A549 (cell line): ENCODE measurements at regions not wholly inside any gene's neighbourhood (a gene's known extent, or its start where the extent isn't known, plus 50 kb on each side); places are given as distances from the start of the nearest gene placed in this dataset.

ENCODE experiments used
- ATAC-seq, 2 experiments: fragments of 200-7000 bp in 1 of 2; fragments of >200 bp in 1 of 2; cut with Nextera tagmentation in 1 of 2; cut with Tn5 transposase in 1 of 2; 3 replicates each; pipeline versions ENCODE4 v1.8.0 to v1.9.1; 2018 to 2020; ENCODE audit warnings: mild to moderate bottlenecking in 1 of 2, moderate library complexity in 1 of 2
- CTCF ChIA-PET: fragments of 300-600 bp; sonication (Branson Sonifier 250); formaldehyde crosslinking; extraction: SDS; loops from one replicate; lab custom pipeline; 2021; ENCODE audit warnings: antibody characterized with exemption, inconsistent platforms; lab: Yijun Ruan, JAX
- POLR2A ChIA-PET: fragments of 350-600 bp; formaldehyde crosslinking; extraction: SDS; loops from one replicate; lab custom pipeline; 2021; ENCODE audit warnings: antibody characterized with exemption, inconsistent platforms; lab: Yijun Ruan, JAX
- DNase-seq, 2 experiments: peaks; one replicate each; pipeline versions ENCODE4 v3.0.0 to v3.0.0-alpha.2; 2011 to 2016; ENCODE audit warnings: low read depth in 1 of 2, low spot score in 1 of 2
- FAIRE-seq: peaks from 2 replicates; lab custom pipeline; 2011; peaks lifted over from hg19 to GRCh38; lab: Jason Lieb, UNC
- H3K27ac ChIP-seq, 2 experiments: fragments of >200 bp; sonication (Bioruptor Twin); formaldehyde crosslinking; 3 replicates each; pipeline ENCODE4 v1.5.1; 2016 to 2017
- H3K4me1 ChIP-seq: fragments of >200 bp; sonication (Bioruptor Twin); formaldehyde crosslinking; 3 replicates; pipeline ENCODE4 v1.6.1; 2016
- H3K4me2 ChIP-seq: fragments of >200 bp; sonication (Bioruptor Twin); formaldehyde crosslinking; 3 replicates; pipeline ENCODE4 v1.6.1; 2016
- H3K4me3 ChIP-seq: fragments of >200 bp; sonication (Bioruptor Twin); formaldehyde crosslinking; 3 replicates; pipeline ENCODE4 v1.5.1; 2016
- H3K9me3 ChIP-seq: fragments of >200 bp; sonication (Bioruptor Twin); formaldehyde crosslinking; 3 replicates; pipeline ENCODE4 v1.6.1; 2016
- CBX2 ChIP-seq: fragments of 200-600 bp; sonication (generic); IDR thresholded peaks from 2 replicates; pipeline ENCODE4 v1.6.1; 2016; ENCODE audit warnings: low read depth, mild to moderate bottlenecking, borderline replicate concordance
- CBX8 ChIP-seq: fragments of 200-600 bp; sonication (generic); IDR thresholded peaks from 2 replicates; pipeline ENCODE4 v1.6.1; 2016
- CHD2 ChIP-seq: fragments of 150-350 bp; IDR thresholded peaks from 2 replicates; pipeline ENCODE4 v1.6.1; 2014; ENCODE audit warnings: low read length; ENCODE audit not compliant: partially characterized antibody
- CHD4 ChIP-seq: fragments of 200-600 bp; sonication (generic); IDR thresholded peaks from 2 replicates; pipeline ENCODE4 v1.6.1; 2016; ENCODE audit warnings: antibody characterized with exemption, mild to moderate bottlenecking, borderline replicate concordance
- EHF ChIP-seq: fragments of 250-450 bp; sonication (Bioruptor Pico); IDR thresholded peaks from 2 replicates; pipeline ENCODE4 v1.5.0; 2020; ENCODE audit warnings: mild to moderate bottlenecking
- EHMT2 ChIP-seq: fragments of 200-600 bp; sonication (generic); IDR thresholded peaks from 2 replicates; pipeline ENCODE4 v1.6.1; 2016; ENCODE audit warnings: antibody characterized with exemption, low read depth, mild to moderate bottlenecking, moderate library complexity
- FOSL2 ChIP-seq, 2 experiments: fragments of 450-650 bp in 1 of 2; fragments of >200 bp in 1 of 2; sonication (Bioruptor Twin) in 1 of 2; formaldehyde crosslinking; IDR thresholded peaks; 2 replicates each; pipeline versions ENCODE4 v1.5.0 to v1.6.1; 2016 to 2020; ENCODE audit warnings: mild to moderate bottlenecking in 1 of 2, moderate library complexity in 1 of 2
- HDAC2 ChIP-seq: fragments of 200-600 bp; sonication (generic); IDR thresholded peaks from 2 replicates; pipeline ENCODE4 v1.6.1; 2016
- HOXA7 ChIP-seq: fragments of 250-450 bp; sonication (Bioruptor Pico); IDR thresholded peaks from 2 replicates; pipeline ENCODE4 v1.5.0; 2020; ENCODE audit warnings: mild to moderate bottlenecking, moderate library complexity
- JUN ChIP-seq, 2 experiments: fragments of >200 bp; sonication (Bioruptor Twin); formaldehyde crosslinking; IDR thresholded peaks; 2 replicates in 1 of 2; 3 replicates in 1 of 2; pipeline ENCODE4 v1.6.1; 2016 to 2017
- KDM1A ChIP-seq: fragments of 200-600 bp; sonication (generic); IDR thresholded peaks from 2 replicates; pipeline ENCODE4 v1.6.1; 2016; ENCODE audit warnings: low read depth, mild to moderate bottlenecking
- KDM5A ChIP-seq: fragments of 200-600 bp; sonication (generic); IDR thresholded peaks from 2 replicates; pipeline ENCODE4 v1.6.1; 2016; ENCODE audit warnings: antibody characterized with exemption, mild to moderate bottlenecking
- MAZ ChIP-seq: fragments of 150-350 bp; IDR thresholded peaks from 2 replicates; pipeline ENCODE4 v1.6.1; 2014; ENCODE audit warnings: antibody characterized with exemption, low read depth, low read length, borderline replicate concordance
- NPAS2 ChIP-seq: fragments of 250-450 bp; sonication (Bioruptor Pico); IDR thresholded peaks from 2 replicates; pipeline ENCODE4 v1.8.0; 2022; ENCODE audit warnings: mild to moderate bottlenecking, moderate library complexity, borderline replicate concordance
- POLR2AphosphoS2 ChIP-seq: conservative IDR thresholded peaks from 2 replicates; pipeline ENCODE4 v1.6.1; 2012; ENCODE audit warnings: low read length, improper control_type of control experiment, inconsistent platforms
- RAD21 ChIP-seq, 2 experiments: fragments of >200 bp in 1 of 2; sonication (Bioruptor Twin) in 1 of 2; formaldehyde crosslinking in 1 of 2; IDR thresholded peaks in 1 of 2; conservative IDR thresholded peaks in 1 of 2; 2 replicates in 1 of 2; 3 replicates in 1 of 2; pipeline ENCODE4 v1.6.1; 2012 to 2018; ENCODE audit warnings: inconsistent platforms in 1 of 2
- RARB ChIP-seq: fragments of 250-450 bp; sonication (Bioruptor Pico); IDR thresholded peaks from 2 replicates; pipeline ENCODE4 v1.8.0; 2021; ENCODE audit warnings: mild to moderate bottlenecking, moderate library complexity
- RCOR1 ChIP-seq: fragments of 150-350 bp; IDR thresholded peaks from 2 replicates; pipeline ENCODE4 v1.6.1; 2014; ENCODE audit warnings: antibody characterized with exemption, low read length, low read depth
- RFX5 ChIP-seq: fragments of 450-650 bp; IDR thresholded peaks from 2 replicates; pipeline ENCODE4 v1.7.1; 2014; ENCODE audit warnings: antibody characterized with exemption, mild to moderate bottlenecking, moderate library complexity
- SMC3 ChIP-seq: fragments of >200 bp; sonication (Bioruptor Twin); formaldehyde crosslinking; IDR thresholded peaks from 3 replicates; pipeline ENCODE4 v1.6.1; 2018; ENCODE audit warnings: inconsistent platforms
- TFCP2L1 ChIP-seq: fragments of 250-450 bp; sonication (Bioruptor Pico); IDR thresholded peaks from 2 replicates; pipeline ENCODE4 v1.5.0; 2021; ENCODE audit warnings: mild to moderate bottlenecking
- ZC3H11A ChIP-seq: fragments of 450-650 bp; IDR thresholded peaks from 2 replicates; pipeline ENCODE4 v1.6.1; 2014; ENCODE audit warnings: antibody characterized with exemption, mild to moderate bottlenecking
- ZFP36 ChIP-seq: fragments of 450-650 bp; IDR thresholded peaks from 2 replicates; pipeline ENCODE4 v1.6.1; 2014; ENCODE audit warnings: borderline replicate concordance; ENCODE audit not compliant: partially characterized antibody
- ZSCAN20 ChIP-seq: fragments of 250-450 bp; sonication (Bioruptor Pico); IDR thresholded peaks from 2 replicates; pipeline ENCODE4 v1.8.0; 2022; ENCODE audit warnings: mild to moderate bottlenecking, moderate library complexity
- WGBS: methylation state at CpG from one replicate; pipeline ENCODE4 v1.1.6; 2017; ENCODE audit errors: missing lambda C conversion rate; 5-methylcytosine and 5-hydroxymethylcytosine counted together
- TF ChIP-seq, protein P1 (sequence below): fragments of >200 bp; sonication (Bioruptor Twin); formaldehyde crosslinking; IDR thresholded peaks from 2 replicates; pipeline ENCODE4 v1.6.1; 2016
- TF ChIP-seq, protein P2 (sequence below): fragments of >200 bp; sonication (Bioruptor Twin); formaldehyde crosslinking; IDR thresholded peaks from 3 replicates; pipeline ENCODE4 v1.6.1; 2016
- TF ChIP-seq, protein P3 (sequence below): fragments of 450-650 bp; IDR thresholded peaks from 2 replicates; pipeline ENCODE4 v1.6.1; 2014; ENCODE audit warnings: antibody characterized with exemption

DNA sequence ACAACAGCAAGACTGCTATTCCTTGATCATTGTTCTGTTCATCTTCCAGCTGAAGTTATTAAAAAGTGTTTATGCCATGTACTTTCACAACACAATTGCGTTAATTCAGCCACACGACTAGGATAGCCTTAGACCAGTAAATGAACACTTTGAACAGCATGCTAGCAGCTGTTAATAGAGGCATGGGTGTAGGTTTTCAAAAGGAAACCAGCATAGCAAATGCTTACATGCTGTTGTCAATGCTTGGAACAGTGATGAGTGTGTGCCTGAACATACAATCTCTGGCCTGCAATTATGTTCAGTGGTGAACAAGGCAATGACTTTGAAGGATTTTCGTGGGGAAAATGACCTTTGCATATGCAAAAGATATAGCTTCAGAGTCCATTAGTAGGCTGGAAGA lies 127.4 kb upstream of the RBM19 start:
- no peak for DNase-seq
- CTCF ChIA-PET, result interaction anchor here (0.6 kb wide), 1 partner anchor 257 kb away, joined by 3 read pairs; no protein-coding TSS in a partner anchor
- 1% methylated on average over 3 of the region's 3 CpGs for WGBS
- Histone ChIP-seq H3K4me2 (no peak overlapping the region), H3K4me1 (no peaks in the 10 kb centered on the region), H3K4me3 (no peak overlapping the region)
- POLR2A ChIA-PET, result no interaction called here
- no peak for TF ChIP-seq JUN (IDR thresholded peaks at IDR 0.05)
- TF ChIP-seq HDAC2, result no peak
- TF ChIP-seq EHF (CRISPR knock-in tag), result no peak
- TF ChIP-seq RCOR1, result no peak
- TF ChIP-seq RFX5, result no peak
- TF ChIP-seq CBX2, result no peak
- TF ChIP-seq KDM1A, result no peak
- TF ChIP-seq ZFP36, result no peak
- no peak for TF ChIP-seq ZSCAN20
- no peak for TF ChIP-seq CHD4
- TF ChIP-seq HOXA7, result no peak
- TF ChIP-seq POLR2AphosphoS2, result no peak
- TF ChIP-seq, protein P1, sequence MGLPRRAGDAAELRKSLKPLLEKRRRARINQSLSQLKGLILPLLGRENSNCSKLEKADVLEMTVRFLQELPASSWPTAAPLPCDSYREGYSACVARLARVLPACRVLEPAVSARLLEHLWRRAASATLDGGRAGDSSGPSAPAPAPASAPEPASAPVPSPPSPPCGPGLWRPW, result no peak
- TF ChIP-seq MAZ, result no peak
- no peak for TF ChIP-seq SMC3
- no peak for TF ChIP-seq CHD2
- TF ChIP-seq ZC3H11A, result no peak
- no peak for TF ChIP-seq KDM5A
- no peak for TF ChIP-seq CBX8
- TF ChIP-seq, protein P2, sequence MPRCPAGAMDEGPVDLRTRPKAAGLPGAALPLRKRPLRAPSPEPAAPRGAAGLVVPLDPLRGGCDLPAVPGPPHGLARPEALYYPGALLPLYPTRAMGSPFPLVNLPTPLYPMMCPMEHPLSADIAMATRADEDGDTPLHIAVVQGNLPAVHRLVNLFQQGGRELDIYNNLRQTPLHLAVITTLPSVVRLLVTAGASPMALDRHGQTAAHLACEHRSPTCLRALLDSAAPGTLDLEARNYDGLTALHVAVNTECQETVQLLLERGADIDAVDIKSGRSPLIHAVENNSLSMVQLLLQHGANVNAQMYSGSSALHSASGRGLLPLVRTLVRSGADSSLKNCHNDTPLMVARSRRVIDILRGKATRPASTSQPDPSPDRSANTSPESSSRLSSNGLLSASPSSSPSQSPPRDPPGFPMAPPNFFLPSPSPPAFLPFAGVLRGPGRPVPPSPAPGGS, result no peak
- TF ChIP-seq, all 56 proteins: peak for 0
- Histone ChIP-seq H3K27ac (no peak overlapping the region), H3K9me3 (no peaks in the 10 kb centered on the region)
- FAIRE-seq, result no peak
- ATAC-seq, result no peak

DNA sequence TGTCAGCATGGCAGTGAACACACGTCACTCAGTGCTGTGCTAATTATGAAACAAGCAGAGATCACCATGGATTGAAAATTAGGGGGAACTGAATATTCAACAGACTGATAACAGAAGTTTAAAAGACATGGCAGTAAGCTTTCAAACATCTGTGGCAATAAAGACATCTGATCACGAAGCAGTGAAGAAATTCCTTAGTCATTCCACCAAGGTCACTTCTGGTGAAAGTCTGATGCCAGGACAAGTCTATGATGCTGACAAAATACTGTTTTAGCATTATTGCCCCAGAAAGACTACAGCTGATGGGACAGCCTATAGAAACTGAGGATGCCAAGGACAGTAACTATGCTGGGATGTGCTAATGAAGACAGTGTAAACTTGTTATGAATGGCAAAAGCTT lies 126.9 kb upstream of the RBM19 start:
- FAIRE-seq, result no peak
- ChIA-PET CTCF (interaction anchor here (1.2 kb wide), 1 partner anchor 1588 kb away, joined by 3 read pairs; no protein-coding TSS in a partner anchor), POLR2A (no interaction called here)
- no peak for DNase-seq
- Histone ChIP-seq H3K4me2 (no peak overlapping the region), H3K27ac (no peak overlapping the region), H3K4me1 (no peaks in the 10 kb centered on the region), H3K9me3 (no peaks in the 10 kb centered on the region), H3K4me3 (no peak overlapping the region)
- no peak for TF ChIP-seq TFCP2L1
- no peak for TF ChIP-seq RARB (CRISPR knock-in tag)
- TF ChIP-seq NPAS2, result no peak
- TF ChIP-seq EHMT2, result no peak
- TF ChIP-seq JUN (IDR thresholded peaks at IDR 0.05), result no peak
- TF ChIP-seq SMC3, result no peak
- TF ChIP-seq RFX5, result no peak
- TF ChIP-seq, protein P3, sequence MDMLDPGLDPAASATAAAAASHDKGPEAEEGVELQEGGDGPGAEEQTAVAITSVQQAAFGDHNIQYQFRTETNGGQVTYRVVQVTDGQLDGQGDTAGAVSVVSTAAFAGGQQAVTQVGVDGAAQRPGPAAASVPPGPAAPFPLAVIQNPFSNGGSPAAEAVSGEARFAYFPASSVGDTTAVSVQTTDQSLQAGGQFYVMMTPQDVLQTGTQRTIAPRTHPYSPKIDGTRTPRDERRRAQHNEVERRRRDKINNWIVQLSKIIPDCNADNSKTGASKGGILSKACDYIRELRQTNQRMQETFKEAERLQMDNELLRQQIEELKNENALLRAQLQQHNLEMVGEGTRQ, result no peak
- TF ChIP-seq FOSL2 (IDR thresholded peaks at IDR 0.05), result no peak
- TF ChIP-seq FOSL2 (CRISPR knock-in tag; IDR thresholded peaks at IDR 0.05), result no peak
- no peak for TF ChIP-seq RAD21 (conservative IDR thresholded peaks at IDR 0.05 in 1 of 2, IDR thresholded peaks at IDR 0.05 in 1 of 2)
- 0% methylated on average over 2 of the region's 2 CpGs for WGBS
- ATAC-seq, result no peak
